ENCODE measurements at regions not wholly inside any gene's neighbourhood (a gene's known extent, or its start where the extent isn't known, plus 50 kb on each side); places are given as distances from the start of the nearest gene placed in this dataset.

DNA sequence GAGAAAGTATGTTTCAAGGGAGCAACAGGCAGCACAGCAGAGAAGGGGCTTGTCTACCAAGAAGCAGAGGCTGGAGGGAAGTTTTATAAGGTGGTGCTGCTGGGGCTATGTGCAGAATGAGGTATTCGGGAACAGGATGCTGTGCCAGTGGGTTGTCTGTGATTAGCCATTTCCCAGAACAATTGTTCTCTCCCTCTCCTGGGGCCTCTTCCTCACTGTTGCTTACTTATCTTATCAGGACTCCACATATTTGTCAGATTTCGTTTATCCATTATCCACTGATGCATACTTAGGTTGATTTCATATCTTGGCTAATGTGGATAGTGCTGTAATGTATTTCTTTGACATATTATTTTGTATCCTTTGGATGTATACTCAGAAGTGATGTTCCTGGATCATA is 195.1 kb upstream of the RTL1 start:
- H3K4me1 ChIP-seq (ENCODE audit: low read length) = no peaks in the 10 kb centered on the region
- H4K20me1 ChIP-seq (ENCODE audit: insufficient read depth, low read length) = no peaks in the 10 kb centered on the region
- H3K4me3 ChIP-seq (ENCODE audit: low read length) = no peak overlapping the region
- TF ChIP-seq EZH2phosphoT487 (IDR thresholded peaks at IDR 0.05; ENCODE audit: low read depth) = no peak
- TF ChIP-seq, protein P1, sequence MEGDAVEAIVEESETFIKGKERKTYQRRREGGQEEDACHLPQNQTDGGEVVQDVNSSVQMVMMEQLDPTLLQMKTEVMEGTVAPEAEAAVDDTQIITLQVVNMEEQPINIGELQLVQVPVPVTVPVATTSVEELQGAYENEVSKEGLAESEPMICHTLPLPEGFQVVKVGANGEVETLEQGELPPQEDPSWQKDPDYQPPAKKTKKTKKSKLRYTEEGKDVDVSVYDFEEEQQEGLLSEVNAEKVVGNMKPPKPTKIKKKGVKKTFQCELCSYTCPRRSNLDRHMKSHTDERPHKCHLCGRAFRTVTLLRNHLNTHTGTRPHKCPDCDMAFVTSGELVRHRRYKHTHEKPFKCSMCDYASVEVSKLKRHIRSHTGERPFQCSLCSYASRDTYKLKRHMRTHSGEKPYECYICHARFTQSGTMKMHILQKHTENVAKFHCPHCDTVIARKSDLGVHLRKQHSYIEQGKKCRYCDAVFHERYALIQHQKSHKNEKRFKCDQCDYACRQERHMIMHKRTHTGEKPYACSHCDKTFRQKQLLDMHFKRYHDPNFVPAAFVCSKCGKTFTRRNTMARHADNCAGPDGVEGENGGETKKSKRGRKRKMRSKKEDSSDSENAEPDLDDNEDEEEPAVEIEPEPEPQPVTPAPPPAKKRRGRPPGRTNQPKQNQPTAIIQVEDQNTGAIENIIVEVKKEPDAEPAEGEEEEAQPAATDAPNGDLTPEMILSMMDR (IDR thresholded peaks at IDR 0.05; ENCODE audit: low read depth, low read length) = no peak
- no peak overlapping the region for H2AFZ ChIP-seq (ENCODE audit: low read depth, low read length)
- H3K27ac ChIP-seq (ENCODE audit: low read length) = no peak overlapping the region
- H3K9ac ChIP-seq (ENCODE audit: low read length) = no peak overlapping the region
- no peaks in the 10 kb centered on the region for H3K27me3 ChIP-seq (ENCODE audit: low read depth, low read length)
- no peaks in the 10 kb centered on the region for H3K79me2 ChIP-seq (ENCODE audit: low read length)
- H3K4me2 ChIP-seq (ENCODE audit: low read length) = no peak overlapping the region
- H3K9me3 ChIP-seq (ENCODE audit: insufficient read depth, low read length) = no peaks in the 10 kb centered on the region
- no peaks in the 10 kb centered on the region for H3K36me3 ChIP-seq (replicated peaks; ENCODE audit: low read depth, low read length)

DNA sequence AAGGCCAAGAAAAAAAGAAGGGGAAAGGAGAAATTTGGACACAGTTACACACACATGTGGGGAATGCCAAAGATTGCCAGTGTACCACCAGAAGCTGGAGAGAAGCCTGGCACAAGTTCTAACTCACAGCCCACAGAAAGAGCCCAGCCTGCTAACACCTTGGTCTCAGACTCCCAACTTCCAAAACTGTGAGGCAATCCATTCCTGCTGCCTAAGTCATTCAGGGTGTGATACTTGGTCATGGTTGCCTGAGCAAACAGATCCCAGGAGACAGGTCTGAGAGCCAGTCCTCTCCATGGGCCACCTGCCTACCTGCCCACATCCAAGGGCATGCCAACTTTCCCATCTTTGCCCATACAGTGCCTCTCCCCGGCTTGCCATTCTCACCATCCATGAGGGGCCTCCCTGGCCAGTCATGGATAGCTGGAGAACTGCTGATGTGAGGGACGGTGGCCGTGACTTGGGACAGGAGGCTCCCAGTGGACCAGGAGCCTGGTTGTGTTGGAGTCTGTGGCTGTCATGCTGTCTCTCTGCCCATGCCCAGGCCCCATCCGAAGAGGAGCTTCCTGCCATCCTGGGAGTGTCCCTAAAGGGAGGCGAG is 198.0 kb upstream of the RTL1 start:
- Histone ChIP-seq H3K27ac (ENCODE audit: low read length) (no peak overlapping the region), H3K9me3 (ENCODE audit: insufficient read depth, low read length) (no peaks in the 10 kb centered on the region), H3K27me3 (ENCODE audit: low read depth, low read length) (no peaks in the 10 kb centered on the region)

DNA sequence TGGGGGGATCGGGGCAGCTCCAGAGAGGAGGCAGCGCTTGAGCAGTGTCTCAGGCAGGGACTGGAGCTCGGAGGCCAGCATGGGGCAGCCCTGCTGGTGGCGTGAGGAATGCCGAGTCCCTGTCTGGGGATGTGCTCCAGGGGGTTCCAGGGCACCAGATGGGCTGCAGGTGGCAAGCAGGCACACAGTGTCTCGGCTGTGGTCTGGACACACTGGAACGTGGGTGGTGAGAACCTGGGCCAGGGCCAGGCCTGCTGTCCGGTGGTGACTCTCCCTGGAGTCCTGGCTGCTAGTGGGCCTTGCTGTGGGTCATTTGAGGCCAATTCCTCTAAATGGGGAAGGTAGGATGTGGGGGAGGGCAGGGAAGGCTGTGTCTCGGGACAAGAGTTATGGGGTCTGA is 199.4 kb upstream of the RTL1 start:
- TF ChIP-seq EZH2phosphoT487 (IDR thresholded peaks at IDR 0.05; ENCODE audit: low read depth) = no peak
- TF ChIP-seq, protein P1 (IDR thresholded peaks at IDR 0.05; ENCODE audit: low read depth, low read length) = no peak
- Histone ChIP-seq H4K20me1 (ENCODE audit: insufficient read depth, low read length) (no peaks in the 10 kb centered on the region), H3K9me3 (ENCODE audit: insufficient read depth, low read length) (no peaks in the 10 kb centered on the region), H3K36me3 (replicated peaks; ENCODE audit: low read depth, low read length) (no peaks in the 10 kb centered on the region), H3K4me1 (ENCODE audit: low read length) (no peaks in the 10 kb centered on the region), H3K27me3 (ENCODE audit: low read depth, low read length) (no peaks in the 10 kb centered on the region), H3K4me3 (ENCODE audit: low read length) (no peak overlapping the region), H2AFZ (ENCODE audit: low read depth, low read length) (no peak overlapping the region), H3K9ac (ENCODE audit: low read length) (no peak overlapping the region), H3K79me2 (ENCODE audit: low read length) (no peaks in the 10 kb centered on the region), H3K4me2 (ENCODE audit: low read length) (no peak overlapping the region), H3K27ac (ENCODE audit: low read length) (no peak overlapping the region)

More for the DNA sequence above, 198.0 kb upstream of the RTL1 start:
- Histone ChIP-seq H3K4me2 (ENCODE audit: low read length) (no peak overlapping the region), H3K36me3 (replicated peaks; ENCODE audit: low read depth, low read length) (no peaks in the 10 kb centered on the region), H4K20me1 (ENCODE audit: insufficient read depth, low read length) (no peaks in the 10 kb centered on the region), H3K4me3 (ENCODE audit: low read length) (no peak overlapping the region), H3K9ac (ENCODE audit: low read length) (no peak overlapping the region), H2AFZ (ENCODE audit: low read depth, low read length) (no peak overlapping the region), H3K4me1 (ENCODE audit: low read length) (no peaks in the 10 kb centered on the region), H3K79me2 (ENCODE audit: low read length) (no peaks in the 10 kb centered on the region)
- TF ChIP-seq EZH2phosphoT487 (IDR thresholded peaks at IDR 0.05; ENCODE audit: low read depth) = no peak
- TF ChIP-seq, protein P1 (IDR thresholded peaks at IDR 0.05; ENCODE audit: low read depth, low read length) = no peak

DNA sequence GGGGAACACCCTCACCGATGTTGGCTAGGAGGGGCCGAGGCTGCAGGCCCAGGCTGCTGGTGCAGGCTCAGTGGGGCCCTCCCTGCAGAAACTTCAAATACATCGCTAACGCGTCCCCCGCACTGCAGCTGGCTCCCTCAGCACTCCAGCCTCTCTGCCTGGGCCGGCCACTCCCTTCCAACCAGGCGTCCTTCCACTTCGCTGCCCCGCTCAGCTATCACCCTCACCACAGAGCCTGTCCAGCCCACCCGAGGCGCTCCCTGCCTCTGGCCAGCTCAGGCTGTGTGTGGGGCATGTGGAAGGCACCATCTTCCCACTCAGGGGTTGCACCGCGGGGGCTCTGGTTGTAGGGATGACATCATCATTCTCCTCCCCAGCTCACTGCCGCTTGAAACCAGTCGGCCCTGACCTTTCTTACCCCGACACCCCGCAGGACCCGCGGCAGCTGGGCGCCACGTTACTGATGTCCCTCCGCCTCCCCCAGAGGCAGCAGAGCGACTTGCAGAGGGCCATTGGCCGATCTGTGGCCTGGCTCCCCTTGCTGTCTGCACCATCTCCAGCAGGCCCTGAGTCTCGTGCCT is 199.9 kb upstream of the RTL1 start:
- H3K79me2 ChIP-seq (ENCODE audit: low read length) = no peaks in the 10 kb centered on the region
- no peaks in the 10 kb centered on the region for H3K4me1 ChIP-seq (ENCODE audit: low read length)
- no peak overlapping the region for H3K4me3 ChIP-seq (ENCODE audit: low read length)
- H3K4me2 ChIP-seq (ENCODE audit: low read length) = no peak overlapping the region
- H3K9me3 ChIP-seq (ENCODE audit: insufficient read depth, low read length) = no peaks in the 10 kb centered on the region
- H3K9ac ChIP-seq (ENCODE audit: low read length) = no peak overlapping the region
- H4K20me1 ChIP-seq (ENCODE audit: insufficient read depth, low read length) = no peaks in the 10 kb centered on the region
- TF ChIP-seq, protein P1 (IDR thresholded peaks at IDR 0.05; ENCODE audit: low read depth, low read length) = no peak
- TF ChIP-seq EZH2phosphoT487 (IDR thresholded peaks at IDR 0.05; ENCODE audit: low read depth) = no peak
- no peaks in the 10 kb centered on the region for H3K36me3 ChIP-seq (replicated peaks; ENCODE audit: low read depth, low read length)
- no peak overlapping the region for H3K27ac ChIP-seq (ENCODE audit: low read length)
- H3K27me3 ChIP-seq (ENCODE audit: low read depth, low read length) = no peaks in the 10 kb centered on the region
- H2AFZ ChIP-seq (ENCODE audit: low read depth, low read length) = no peak overlapping the region

Measured in OCI-LY3 (cell line).